SU-DHL-6 (cell line): ENCODE measurements at regions not wholly inside any gene's neighbourhood (a gene's known extent, or its start where the extent isn't known, plus 50 kb on each side); places are given as distances from the start of the nearest gene placed in this dataset.

Experiments used
- H2AFZ ChIP-seq: fragments of 200-600 bp; sonication (generic); 2 replicates; pipeline ENCODE4 v1.6.1; 2014; ENCODE audit warnings: low read depth, mild to moderate bottlenecking, moderate library complexity, mixed read lengths, antibody characterized with exemption, low read length; ENCODE audit not compliant: severe bottlenecking
- H3F3A ChIP-seq: fragments of 200-600 bp; shearing (Covaris generic); 2 replicates; pipeline ENCODE4 v1.6.0; 2016; ENCODE audit warnings: antibody characterized with exemption, mild to moderate bottlenecking; ENCODE audit not compliant: insufficient read depth
- H3K27ac ChIP-seq: fragments of 200-600 bp; sonication (generic); 2 replicates; pipeline ENCODE4 v1.5.1; 2016; ENCODE audit warnings: low read depth, mild to moderate bottlenecking, low read length, moderate library complexity, mixed read lengths
- H3K27me3 ChIP-seq: fragments of 200-600 bp; sonication (generic), shearing (Covaris generic); 2 replicates; pipeline ENCODE4 v1.6.0; 2014; ENCODE audit warnings: mild to moderate bottlenecking, low read length
- H3K36me3 ChIP-seq: fragments of 200-600 bp; sonication (generic); 2 replicates; pipeline ENCODE4 v1.6.1; 2014; ENCODE audit warnings: mild to moderate bottlenecking, low read length, mixed read lengths
- H3K4me2 ChIP-seq: fragments of 300-600, 200-600 bp; shearing (Covaris generic), sonication (generic); 2 replicates; pipeline ENCODE4 v1.6.0; 2014; ENCODE audit warnings: low read length, low read depth, mild to moderate bottlenecking; ENCODE audit not compliant: poor library complexity, severe bottlenecking
- H3K4me3 ChIP-seq: fragments of 200-600 bp; sonication (generic); 2 replicates; pipeline ENCODE4 v1.5.1; 2014; ENCODE audit warnings: antibody characterized with exemption, low read length, mild to moderate bottlenecking, mixed read lengths; ENCODE audit not compliant: insufficient read depth, poor library complexity, severe bottlenecking
- H3K79me2 ChIP-seq: fragments of 200-600 bp; sonication (generic); 2 replicates; pipeline ENCODE4 v1.6.1; 2014; ENCODE audit warnings: mild to moderate bottlenecking, low read length, moderate library complexity; ENCODE audit not compliant: insufficient read depth
- H3K9ac ChIP-seq: fragments of 200-600 bp; sonication (generic); 2 replicates; pipeline ENCODE4 v1.7.0; 2014; ENCODE audit warnings: mild to moderate bottlenecking, low read length
- H3K9me2 ChIP-seq: fragments of 200-600 bp; sonication (generic); replicated peaks from 2 replicates; pipeline ENCODE4 v1.6.1; 2014; ENCODE audit warnings: low read length; ENCODE audit not compliant: insufficient read depth
- H3K9me3 ChIP-seq: fragments of 200-600 bp; sonication (generic); 2 replicates; pipeline ENCODE4 v1.6.1; 2014; ENCODE audit warnings: low read length, mixed read lengths; ENCODE audit not compliant: insufficient read depth
- H4K20me1 ChIP-seq: fragments of 200-600 bp; sonication (generic); 2 replicates; pipeline ENCODE4 v1.6.1; 2014; ENCODE audit warnings: low read depth, mild to moderate bottlenecking, antibody characterized with exemption, low read length, moderate library complexity, mixed read lengths
- EZH2phosphoT487 ChIP-seq: fragments of 200-600 bp; sonication (generic), shearing (Covaris generic); conservative IDR thresholded peaks from 2 replicates; pipeline ENCODE4 v1.6.1; 2018; ENCODE audit warnings: mild to moderate bottlenecking, antibody characterized with exemption, low read length, moderate library complexity, mixed read lengths
- TF ChIP-seq, protein P1 (sequence below): fragments of 200-600 bp; sonication (generic); IDR thresholded peaks from one replicate; pipeline ENCODE4 v1.5.1; 2017; ENCODE audit warnings: antibody characterized with exemption, mild to moderate bottlenecking, low read length, moderate library complexity; ENCODE audit not compliant: insufficient read depth, poor library complexity, severe bottlenecking

DNA sequence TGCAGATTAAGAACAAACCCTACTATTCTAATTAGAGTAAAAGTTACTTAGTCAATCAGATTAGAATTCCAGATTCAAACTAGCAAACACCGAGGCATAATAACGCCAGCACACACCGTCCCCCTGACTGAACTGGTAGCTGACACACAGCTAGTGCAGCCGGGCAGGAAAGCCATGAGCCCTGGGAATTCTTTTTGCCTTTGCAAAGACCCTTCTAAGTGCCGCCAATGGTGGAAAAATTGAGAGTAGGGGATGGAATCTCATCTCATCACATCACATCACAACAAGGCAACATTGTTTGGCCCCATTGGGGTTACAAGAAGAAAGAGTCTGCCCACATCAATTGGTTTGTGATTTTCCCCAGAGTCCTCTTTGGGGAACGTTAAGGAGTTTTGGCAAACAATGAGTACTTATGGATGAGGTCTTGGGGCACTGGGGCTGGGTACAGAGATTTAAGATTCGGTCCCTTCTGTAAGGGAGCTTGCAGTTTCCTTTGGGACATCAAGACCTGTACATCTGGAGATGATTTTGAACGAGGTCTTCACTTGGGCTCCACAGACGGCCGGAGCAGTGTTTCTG, 120.4 kb upstream of the MEF2A start:
- Histone ChIP-seq H3K36me3 (no peaks in the 10 kb centered on the region), H3K9me2 (no peaks in the 10 kb centered on the region), H3K4me3 (no peak overlapping the region), H4K20me1 (no peaks in the 10 kb centered on the region), H3F3A (no peaks in the 10 kb centered on the region), H3K9me3 (no peaks in the 10 kb centered on the region), H3K27ac (no peak overlapping the region), H3K9ac (no peak overlapping the region), H3K79me2 (no peaks in the 10 kb centered on the region), H3K27me3 (no peaks in the 10 kb centered on the region), H2AFZ (no peak overlapping the region), H3K4me2 (no peak overlapping the region)
- TF ChIP-seq, protein P1, sequence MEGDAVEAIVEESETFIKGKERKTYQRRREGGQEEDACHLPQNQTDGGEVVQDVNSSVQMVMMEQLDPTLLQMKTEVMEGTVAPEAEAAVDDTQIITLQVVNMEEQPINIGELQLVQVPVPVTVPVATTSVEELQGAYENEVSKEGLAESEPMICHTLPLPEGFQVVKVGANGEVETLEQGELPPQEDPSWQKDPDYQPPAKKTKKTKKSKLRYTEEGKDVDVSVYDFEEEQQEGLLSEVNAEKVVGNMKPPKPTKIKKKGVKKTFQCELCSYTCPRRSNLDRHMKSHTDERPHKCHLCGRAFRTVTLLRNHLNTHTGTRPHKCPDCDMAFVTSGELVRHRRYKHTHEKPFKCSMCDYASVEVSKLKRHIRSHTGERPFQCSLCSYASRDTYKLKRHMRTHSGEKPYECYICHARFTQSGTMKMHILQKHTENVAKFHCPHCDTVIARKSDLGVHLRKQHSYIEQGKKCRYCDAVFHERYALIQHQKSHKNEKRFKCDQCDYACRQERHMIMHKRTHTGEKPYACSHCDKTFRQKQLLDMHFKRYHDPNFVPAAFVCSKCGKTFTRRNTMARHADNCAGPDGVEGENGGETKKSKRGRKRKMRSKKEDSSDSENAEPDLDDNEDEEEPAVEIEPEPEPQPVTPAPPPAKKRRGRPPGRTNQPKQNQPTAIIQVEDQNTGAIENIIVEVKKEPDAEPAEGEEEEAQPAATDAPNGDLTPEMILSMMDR: no peak
- no peak for TF ChIP-seq EZH2phosphoT487

DNA sequence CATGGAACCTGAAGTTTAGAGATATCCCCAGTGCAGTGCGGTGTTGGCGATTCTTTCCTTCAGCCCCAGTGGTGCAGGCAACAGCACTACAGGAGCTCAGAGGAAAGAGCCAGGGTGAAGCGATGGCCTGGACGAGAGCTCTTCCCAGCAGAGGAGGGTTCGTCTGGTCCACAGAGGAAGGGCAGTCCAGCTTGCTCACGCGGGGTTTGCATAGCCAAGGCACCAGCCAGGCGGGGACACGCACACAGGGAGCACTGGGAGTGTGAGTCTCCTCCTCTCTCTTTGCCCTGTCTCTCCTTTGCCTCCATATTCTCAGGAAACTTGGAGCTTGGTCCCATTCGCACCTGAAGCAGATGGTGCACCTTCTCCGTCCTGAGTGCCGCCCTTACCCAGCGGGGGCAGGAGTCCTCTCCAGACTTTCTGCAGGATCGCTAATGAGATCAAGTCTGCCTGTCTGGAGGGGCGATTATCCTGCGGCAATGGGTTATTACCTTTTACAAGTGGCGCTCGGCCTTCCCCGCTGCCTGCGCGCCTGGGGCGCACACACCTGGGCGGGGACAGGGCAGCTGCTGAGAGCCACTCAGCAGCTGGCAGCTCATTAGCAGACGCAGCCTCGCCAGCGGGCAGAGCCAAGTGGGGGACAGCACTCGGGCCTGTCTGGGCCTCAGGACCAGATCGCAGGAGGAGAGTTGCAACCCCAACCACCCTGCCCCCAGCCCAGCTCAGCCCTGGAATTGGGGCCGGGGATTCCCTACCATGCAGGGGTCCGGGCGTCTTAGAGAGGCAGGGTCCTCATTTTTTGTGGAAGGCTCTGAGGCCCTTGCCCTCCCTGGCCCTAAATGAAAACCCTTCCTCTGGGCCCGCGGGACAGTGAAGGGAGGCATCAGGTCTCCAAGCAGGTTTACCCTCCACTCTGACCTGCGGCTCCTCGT, 119.0 kb upstream of the MEF2A start:
- no peaks in the 10 kb centered on the region for H3K79me2 ChIP-seq
- H3F3A ChIP-seq: no peaks in the 10 kb centered on the region
- no peak overlapping the region for H2AFZ ChIP-seq
- H3K27me3 ChIP-seq: no peaks in the 10 kb centered on the region
- H3K27ac ChIP-seq: no peak overlapping the region
- H3K9ac ChIP-seq: no peak overlapping the region
- no peaks in the 10 kb centered on the region for H3K36me3 ChIP-seq
- H3K9me2 ChIP-seq: no peaks in the 10 kb centered on the region
- no peaks in the 10 kb centered on the region for H3K9me3 ChIP-seq
- H4K20me1 ChIP-seq: no peaks in the 10 kb centered on the region
- no peak overlapping the region for H3K4me3 ChIP-seq
- TF ChIP-seq, protein P1: no peak
- no peak for TF ChIP-seq EZH2phosphoT487
- H3K4me2 ChIP-seq: no peak overlapping the region

DNA sequence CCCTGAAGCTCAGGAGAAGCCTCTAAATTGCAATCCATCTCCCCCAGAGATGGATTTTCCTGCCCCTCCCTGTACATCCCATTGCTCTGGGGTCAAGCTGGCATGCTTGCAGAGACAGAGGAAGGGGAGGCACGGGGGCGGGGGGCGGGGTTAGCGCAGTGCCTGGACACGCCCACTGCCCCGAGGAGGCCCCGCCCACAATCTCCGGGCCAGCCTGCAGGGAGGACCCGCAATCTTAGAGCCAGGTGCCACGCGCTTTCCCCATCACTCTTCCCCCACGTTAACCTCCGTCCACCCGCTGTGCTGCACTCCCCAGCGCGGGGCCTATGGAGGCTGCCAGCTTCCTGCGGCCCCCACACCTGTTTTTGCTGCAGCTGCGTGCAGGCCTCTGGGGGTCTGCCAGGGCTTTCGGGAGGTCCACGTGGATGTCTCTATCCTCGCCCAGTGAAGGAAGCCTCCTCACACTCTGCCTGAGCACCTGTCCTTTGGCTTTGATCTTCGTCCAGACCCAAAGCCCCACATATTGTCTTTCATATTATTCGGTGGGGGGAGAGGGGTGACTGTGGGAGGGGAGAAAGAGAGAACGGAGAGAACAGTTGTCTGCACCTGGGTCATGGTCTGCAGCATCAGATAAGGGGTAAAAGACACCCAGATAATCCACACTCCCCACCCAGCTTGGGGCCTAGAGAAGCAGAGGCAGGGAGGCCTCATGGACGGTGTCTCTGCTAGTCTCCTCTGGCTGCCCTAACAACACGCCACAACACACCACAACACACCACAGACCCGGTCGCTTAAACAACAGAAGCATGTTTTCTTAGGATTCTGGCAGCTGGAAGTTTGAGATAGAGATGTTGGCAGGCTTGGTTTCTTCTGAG, 118.0 kb upstream of the MEF2A start:
- Histone ChIP-seq H3K9me3 (no peaks in the 10 kb centered on the region), H3K27me3 (no peaks in the 10 kb centered on the region), H3F3A (no peaks in the 10 kb centered on the region), H3K4me2 (no peak overlapping the region), H3K36me3 (no peaks in the 10 kb centered on the region), H3K9me2 (no peaks in the 10 kb centered on the region), H3K27ac (no peak overlapping the region), H3K9ac (no peak overlapping the region), H3K79me2 (no peaks in the 10 kb centered on the region), H2AFZ (no peak overlapping the region), H3K4me3 (no peak overlapping the region), H4K20me1 (no peaks in the 10 kb centered on the region)
- TF ChIP-seq, protein P1: no peak
- no peak for TF ChIP-seq EZH2phosphoT487
